ENCODE measurements at regions not wholly inside any gene's neighbourhood (a gene's known extent, or its start where the extent isn't known, plus 50 kb on each side); places are given as distances from the start of the nearest gene placed in this dataset.
"Not testable (repeated sequence)": the region's sequence is repeated elsewhere in the genome, so short reads cannot be mapped to it uniquely, and the experiment has no call there.

GRCh38 chr2:87538268-87538667 lies 209.6 kb upstream of the PLGLB2 start:
- intact Hi-C loops (cut with DNase I; ENCODE audit: low total_unique reads); DNase-seq; H3K36me3 ChIP-seq; H3K4me3 ChIP-seq; H3K9me3 ChIP-seq; H3K27ac ChIP-seq; H3K4me1 ChIP-seq; H3K27me3 ChIP-seq: not testable (repeated sequence)

- H3K9me3 ChIP-seq; DNase-seq; intact Hi-C loops (cut with DNase I; ENCODE audit: low total_unique reads); H3K4me3 ChIP-seq; H3K36me3 ChIP-seq; H3K27ac ChIP-seq; H3K4me1 ChIP-seq; H3K27me3 ChIP-seq: not testable (repeated sequence)
Measured at GRCh38 chr2:87539151-87539943, 208.5 kb upstream of the PLGLB2 start.

- H3K9me3 ChIP-seq; H3K4me3 ChIP-seq; H3K36me3 ChIP-seq; intact Hi-C loops (cut with DNase I; ENCODE audit: low total_unique reads); H3K27me3 ChIP-seq; H3K4me1 ChIP-seq; H3K27ac ChIP-seq; DNase-seq: not testable (repeated sequence)
Measured at GRCh38 chr2:87540242-87540641, 207.6 kb upstream of the PLGLB2 start.

GRCh38 chr2:87542599-87543174 lies 205.2 kb upstream of the PLGLB2 start:
- DNase-seq; H3K9me3 ChIP-seq; H3K27me3 ChIP-seq; intact Hi-C loops (cut with DNase I; ENCODE audit: low total_unique reads); H3K27ac ChIP-seq; H3K4me1 ChIP-seq; H3K36me3 ChIP-seq; H3K4me3 ChIP-seq: not testable (repeated sequence)

- H3K27ac ChIP-seq; H3K27me3 ChIP-seq; intact Hi-C loops (cut with DNase I; ENCODE audit: low total_unique reads); H3K9me3 ChIP-seq; H3K4me1 ChIP-seq; H3K36me3 ChIP-seq; H3K4me3 ChIP-seq; DNase-seq: not testable (repeated sequence)
Measured at GRCh38 chr2:87543797-87544196, 204.1 kb upstream of the PLGLB2 start.

- H3K9me3 ChIP-seq; DNase-seq; H3K4me3 ChIP-seq; H3K36me3 ChIP-seq; intact Hi-C loops (cut with DNase I; ENCODE audit: low total_unique reads); H3K27ac ChIP-seq; H3K4me1 ChIP-seq; H3K27me3 ChIP-seq: not testable (repeated sequence)
Measured at GRCh38 chr2:87547106-87547505, 200.8 kb upstream of the PLGLB2 start.

- intact Hi-C loops (cut with DNase I; ENCODE audit: low total_unique reads); H3K27me3 ChIP-seq; H3K4me3 ChIP-seq; H3K27ac ChIP-seq; H3K36me3 ChIP-seq; H3K9me3 ChIP-seq; DNase-seq; H3K4me1 ChIP-seq: not testable (repeated sequence)
Measured at GRCh38 chr2:87547966-87548365, 199.9 kb upstream of the PLGLB2 start.

GRCh38 chr2:87548681-87549536 lies 199.0 kb upstream of the PLGLB2 start:
- DNase-seq; H3K4me1 ChIP-seq; intact Hi-C loops (cut with DNase I; ENCODE audit: low total_unique reads); H3K4me3 ChIP-seq; H3K27me3 ChIP-seq; H3K27ac ChIP-seq; H3K9me3 ChIP-seq; H3K36me3 ChIP-seq: not testable (repeated sequence)

- H3K27ac ChIP-seq; intact Hi-C loops (cut with DNase I; ENCODE audit: low total_unique reads); H3K4me3 ChIP-seq; H3K27me3 ChIP-seq; H3K9me3 ChIP-seq; DNase-seq; H3K36me3 ChIP-seq; H3K4me1 ChIP-seq: not testable (repeated sequence)
Measured at GRCh38 chr2:87549561-87550202, 198.2 kb upstream of the PLGLB2 start.

GRCh38 chr2:87554678-87555077 lies 193.2 kb upstream of the PLGLB2 start:
- H3K9me3 ChIP-seq; DNase-seq; H3K27ac ChIP-seq; H3K36me3 ChIP-seq; H3K4me1 ChIP-seq; H3K4me3 ChIP-seq; intact Hi-C loops (cut with DNase I; ENCODE audit: low total_unique reads); H3K27me3 ChIP-seq: not testable (repeated sequence)

GRCh38 chr2:87555082-87555481 lies 192.8 kb upstream of the PLGLB2 start:
- intact Hi-C loops (cut with DNase I; ENCODE audit: low total_unique reads); H3K27ac ChIP-seq; H3K4me3 ChIP-seq: not testable (repeated sequence)

GRCh38 chr2:87559001-87559400 lies 188.9 kb upstream of the PLGLB2 start:
- DNase-seq; H3K9me3 ChIP-seq; H3K27ac ChIP-seq; H3K27me3 ChIP-seq; H3K4me1 ChIP-seq; H3K4me3 ChIP-seq; intact Hi-C loops (cut with DNase I; ENCODE audit: low total_unique reads); H3K36me3 ChIP-seq: not testable (repeated sequence)

More at GRCh38 chr2:87555082-87555481, 192.8 kb upstream of the PLGLB2 start:
- not testable (repeated sequence) for H3K36me3 ChIP-seq, DNase-seq, H3K9me3 ChIP-seq, H3K27me3 ChIP-seq, H3K4me1 ChIP-seq

GRCh38 chr2:87559735-87560134 lies 188.2 kb upstream of the PLGLB2 start:
- DNase-seq; H3K27me3 ChIP-seq; H3K4me1 ChIP-seq; intact Hi-C loops (cut with DNase I; ENCODE audit: low total_unique reads); H3K4me3 ChIP-seq; H3K27ac ChIP-seq; H3K9me3 ChIP-seq; H3K36me3 ChIP-seq: not testable (repeated sequence)

GRCh38 chr2:87565116-87565515 lies 182.8 kb upstream of the PLGLB2 start:
- H3K27ac ChIP-seq; DNase-seq; H3K36me3 ChIP-seq; intact Hi-C loops (cut with DNase I; ENCODE audit: low total_unique reads); H3K4me3 ChIP-seq; H3K9me3 ChIP-seq; H3K27me3 ChIP-seq; H3K4me1 ChIP-seq: not testable (repeated sequence)
